ENCODE measurements at regions not wholly inside any gene's neighbourhood (a gene's known extent, or its start where the extent isn't known, plus 50 kb on each side); places are given as distances from the start of the nearest gene placed in this dataset.
"Not testable (repeated sequence)": the region's sequence is repeated elsewhere in the genome, so short reads cannot be mapped to it uniquely, and the experiment has no call there.

DNA sequence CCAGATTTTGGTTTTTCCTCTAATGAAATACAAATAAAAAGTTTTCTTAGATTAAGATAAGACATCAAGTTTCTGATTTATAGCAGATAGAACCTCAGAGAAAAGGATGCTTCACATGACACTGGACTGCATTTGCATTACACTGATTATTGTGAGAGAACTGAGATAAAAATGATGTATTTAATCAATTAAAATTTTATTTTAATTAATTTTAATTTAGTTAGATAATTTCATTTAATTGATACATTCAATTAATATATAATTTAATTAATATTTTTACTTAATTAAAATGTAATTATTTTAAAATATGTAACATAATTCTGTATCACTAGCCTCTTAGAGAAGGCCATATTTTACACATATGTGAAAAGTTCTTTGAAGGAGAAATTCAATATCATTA, 759.4 kb downstream of the TTLL7 start:
- DNase-seq (ENCODE audit: low read depth in 2 of 2): not testable (repeated sequence)

DNA sequence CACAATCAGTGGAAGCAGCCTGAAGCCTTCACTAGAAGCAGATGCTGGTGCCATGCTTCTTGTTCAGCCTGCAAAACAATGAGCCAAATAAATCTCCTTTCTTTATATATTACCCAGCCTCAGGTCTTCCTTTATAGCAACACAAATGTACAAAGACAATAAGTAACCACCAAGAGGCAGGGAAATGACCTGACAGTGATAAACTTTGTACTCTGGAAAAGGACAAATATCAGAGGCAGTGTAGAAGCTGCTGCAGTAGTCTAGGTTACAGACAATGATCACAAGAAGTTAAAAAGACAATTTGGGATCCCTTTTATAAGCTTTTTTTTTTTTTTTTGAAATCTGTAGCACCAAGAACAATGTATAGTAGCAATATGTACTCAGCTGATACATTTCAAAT, 760.3 kb downstream of the TTLL7 start:
- DNase-seq (ENCODE audit: low read depth in 2 of 2): not testable (repeated sequence)

DNA sequence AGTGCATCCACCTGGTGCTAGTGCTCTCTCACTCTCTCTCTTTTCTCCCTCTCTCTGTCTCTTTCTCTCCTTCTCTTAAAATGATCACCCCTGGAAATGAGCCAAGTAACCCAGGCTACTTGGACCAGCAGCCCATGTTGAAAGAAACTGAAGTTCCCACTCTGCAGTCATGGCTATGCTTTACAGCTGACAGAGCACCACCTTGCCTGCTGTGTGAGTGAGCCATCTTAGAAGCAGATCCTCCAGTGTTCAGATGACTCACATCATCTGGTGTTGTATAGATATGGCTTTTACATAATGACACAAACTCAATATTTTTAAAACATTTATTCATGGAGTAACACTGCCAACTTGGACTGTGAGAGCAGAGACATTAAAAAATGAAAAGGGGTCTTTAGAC, 779.1 kb downstream of the TTLL7 start:
- DNase-seq (ENCODE audit: low read depth in 2 of 2): not testable (repeated sequence)

DNA sequence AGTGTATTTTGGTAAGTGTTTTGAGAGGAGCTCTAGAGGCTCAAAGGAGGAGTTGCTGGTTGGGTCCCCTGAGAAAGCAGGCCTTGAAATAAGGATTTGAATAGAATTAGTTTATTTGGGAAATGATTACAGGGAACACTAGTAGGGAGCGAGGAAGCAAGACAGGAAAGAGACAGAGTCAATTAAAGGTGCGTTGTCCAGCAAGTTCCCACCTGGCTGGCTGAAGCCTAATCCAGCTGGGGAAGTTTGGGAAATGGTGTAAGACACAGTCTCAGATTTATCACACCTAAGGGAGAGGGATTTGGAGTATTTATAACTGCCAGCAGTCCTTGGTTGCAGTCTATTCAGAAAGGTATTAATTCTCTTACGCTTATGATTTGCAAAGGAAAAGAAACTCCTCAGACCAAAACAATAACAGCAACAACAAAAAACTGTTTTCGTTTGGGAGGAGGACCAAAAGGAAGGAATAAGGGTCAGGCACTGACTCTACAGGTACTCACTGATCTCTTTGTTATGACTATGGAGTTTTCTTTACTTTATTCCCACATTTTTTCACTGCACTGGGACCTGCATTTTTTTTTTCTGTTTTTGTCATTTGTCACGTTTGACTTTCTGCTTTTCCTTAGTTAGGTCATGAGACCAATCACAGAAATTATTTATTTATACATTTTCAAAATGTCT, 780.8 kb downstream of the TTLL7 start:
- DNase-seq (ENCODE audit: low read depth in 2 of 2): not testable (repeated sequence)

DNA sequence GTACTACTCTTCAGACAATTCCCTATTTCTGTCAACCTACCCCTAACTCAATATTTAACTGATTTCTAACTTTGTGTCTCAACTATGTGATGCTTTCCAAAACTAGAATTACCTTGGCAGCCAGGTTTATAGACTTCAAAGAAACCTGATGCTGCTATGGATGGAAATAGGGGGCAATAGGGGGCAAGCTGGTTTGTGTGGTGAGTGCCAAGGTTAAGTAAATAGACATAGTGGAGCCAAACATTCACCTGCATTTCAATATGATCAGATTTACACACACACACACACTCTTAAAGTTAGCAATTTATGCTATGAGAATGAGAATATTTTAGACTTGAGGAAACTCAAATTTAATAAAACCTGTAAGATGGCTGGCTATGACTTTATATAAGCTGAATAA, 784.6 kb downstream of the TTLL7 start:
- DNase-seq (ENCODE audit: low read depth in 2 of 2): not testable (repeated sequence)

DNA sequence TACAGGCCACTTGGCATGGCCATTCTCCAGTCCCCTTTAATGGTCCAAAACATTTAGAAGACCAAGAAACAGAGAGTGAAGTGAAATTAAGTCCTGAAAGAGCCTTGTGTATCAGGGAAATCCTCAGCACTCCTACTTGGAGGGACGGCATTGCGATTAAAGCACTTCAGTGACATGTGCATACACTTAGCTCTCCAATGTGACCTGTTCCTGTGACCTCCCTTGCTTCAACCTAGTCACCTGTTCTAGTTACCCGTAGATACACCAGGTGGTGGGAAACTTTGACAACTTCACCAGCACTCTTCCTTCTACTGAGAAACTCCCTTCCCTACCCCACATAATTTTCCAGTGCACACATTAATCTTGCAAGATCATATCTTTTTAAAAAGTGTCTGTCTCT, 785.3 kb downstream of the TTLL7 start:
- DNase-seq (ENCODE audit: low read depth in 2 of 2): not testable (repeated sequence)

- DNase-seq (ENCODE audit: low read depth in 2 of 2): not testable (repeated sequence)
Observed at GRCh38 chr1:83212033-83212432, 786.9 kb downstream of the TTLL7 start.

GRCh38 chr1:83208540-83208939, 790.4 kb downstream of the TTLL7 start:
- DNase-seq (ENCODE audit: low read depth in 2 of 2): not testable (repeated sequence)

- not testable (repeated sequence) for DNase-seq (ENCODE audit: low read depth in 2 of 2)
Observed at GRCh38 chr1:83194610-83195009, 804.3 kb downstream of the TTLL7 start.

DNA sequence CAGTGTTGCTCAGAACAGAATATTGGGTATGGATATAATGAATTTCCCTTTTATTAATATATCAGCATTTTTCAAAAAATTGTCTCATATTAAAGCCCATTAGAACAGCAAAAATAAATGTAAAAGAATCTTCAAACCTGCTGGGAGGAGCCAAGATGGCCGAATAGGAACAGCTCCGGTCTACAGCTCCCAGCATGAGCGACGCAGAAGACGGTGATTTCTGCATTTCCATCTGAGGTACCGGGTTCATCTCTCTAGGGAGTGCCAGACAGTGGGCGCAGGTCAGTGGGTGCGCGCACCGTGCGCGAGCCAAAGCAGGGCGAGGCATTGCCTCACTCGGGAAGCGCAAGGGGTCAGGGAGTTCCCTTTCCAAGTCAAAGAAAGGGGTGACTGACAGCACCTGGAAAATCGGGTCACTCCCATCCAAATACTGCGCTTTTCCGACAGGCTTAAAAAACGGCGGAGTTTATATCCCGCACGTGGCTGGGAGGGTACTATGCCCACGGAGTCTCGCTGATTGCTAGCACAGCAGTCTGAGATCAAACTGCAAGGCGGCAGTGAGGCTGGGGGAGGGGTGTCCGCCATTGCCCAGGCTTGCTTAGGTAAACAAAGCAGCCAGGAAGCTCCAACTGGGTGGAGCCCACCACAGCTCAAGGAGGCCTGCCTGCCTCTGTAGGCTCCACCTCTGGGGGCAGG, 816.8 kb downstream of the TTLL7 start:
- DNase-seq (ENCODE audit: low read depth in 2 of 2): not testable (repeated sequence)

- DNase-seq (ENCODE audit: low read depth in 2 of 2): not testable (repeated sequence)
Observed at GRCh38 chr1:83180621-83181020, 818.3 kb downstream of the TTLL7 start.

DNA sequence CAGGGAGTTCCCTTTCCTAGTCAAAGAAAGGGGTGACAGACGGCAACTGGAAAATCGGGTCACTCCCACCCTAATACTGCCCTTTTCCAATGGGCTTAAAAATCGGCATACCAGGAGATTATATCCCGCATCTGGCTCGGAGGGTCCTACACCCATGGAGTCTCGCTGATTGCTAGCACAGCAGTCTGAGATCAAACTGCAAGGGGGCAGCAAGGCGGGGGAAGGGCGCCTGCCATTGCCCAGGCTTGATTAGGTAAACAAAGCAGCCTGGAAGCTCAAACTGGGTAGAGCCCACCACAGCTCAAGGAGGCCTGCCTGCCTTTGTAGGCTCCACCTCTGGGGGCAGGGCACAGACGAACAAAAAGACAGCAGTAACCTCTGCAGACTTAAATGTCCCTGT, 831.3 kb downstream of the TTLL7 start:
- DNase-seq (ENCODE audit: low read depth in 2 of 2): not testable (repeated sequence)

GRCh38 chr1:83163879-83164475, 835.0 kb downstream of the TTLL7 start:
- DNase-seq (ENCODE audit: low read depth in 2 of 2): not testable (repeated sequence)

DNA sequence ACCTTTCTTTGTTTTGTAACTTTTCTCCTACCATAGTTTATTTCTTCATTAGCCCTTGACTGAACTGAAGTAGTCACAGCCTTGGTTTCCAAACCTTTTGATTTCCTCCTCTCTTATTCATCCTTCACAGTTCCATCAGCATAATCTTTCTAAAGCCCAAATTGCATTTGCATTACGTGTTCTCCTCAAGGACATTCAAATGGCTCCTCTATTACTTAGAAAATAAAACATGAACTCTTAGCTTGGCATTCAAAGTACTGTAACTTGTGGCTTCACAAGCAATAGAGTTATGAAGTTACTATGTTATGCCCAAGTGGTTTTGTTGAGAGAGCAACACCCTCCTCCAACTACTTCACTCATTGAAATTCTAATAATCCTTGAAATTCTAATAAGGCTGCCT, 840.0 kb downstream of the TTLL7 start:
- not testable (repeated sequence) for DNase-seq (ENCODE audit: low read depth in 2 of 2)

GRCh38 chr1:83154306-83154705, 844.6 kb downstream of the TTLL7 start:
- not testable (repeated sequence) for DNase-seq (ENCODE audit: low read depth in 2 of 2)

- not testable (repeated sequence) for DNase-seq (ENCODE audit: low read depth in 2 of 2)
Observed at GRCh38 chr1:83151167-83151898, 847.6 kb downstream of the TTLL7 start.

DNA sequence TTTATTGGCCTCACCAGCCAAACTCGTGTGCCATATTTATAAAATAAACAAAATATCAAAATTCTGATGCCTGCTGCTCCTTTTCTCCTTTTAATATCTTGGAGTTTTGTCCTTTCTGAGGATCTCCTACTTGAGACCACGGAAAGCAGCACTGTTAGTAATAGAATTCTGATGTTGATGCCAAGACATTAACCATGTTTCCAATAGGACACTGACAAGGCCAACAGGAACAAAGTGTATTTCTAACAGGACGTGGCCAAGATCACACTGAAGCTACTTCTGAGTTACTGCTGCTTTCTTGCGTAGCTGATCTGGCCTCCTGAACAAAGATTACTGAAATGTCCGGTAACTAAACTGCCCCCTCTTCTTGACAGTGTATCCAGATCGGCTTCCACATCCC, 848.5 kb downstream of the TTLL7 start:
- not testable (repeated sequence) for DNase-seq (ENCODE audit: low read depth in 2 of 2)

GRCh38 chr1:83145820-83146219, 853.1 kb downstream of the TTLL7 start:
- not testable (repeated sequence) for DNase-seq (ENCODE audit: low read depth in 2 of 2)

DNA sequence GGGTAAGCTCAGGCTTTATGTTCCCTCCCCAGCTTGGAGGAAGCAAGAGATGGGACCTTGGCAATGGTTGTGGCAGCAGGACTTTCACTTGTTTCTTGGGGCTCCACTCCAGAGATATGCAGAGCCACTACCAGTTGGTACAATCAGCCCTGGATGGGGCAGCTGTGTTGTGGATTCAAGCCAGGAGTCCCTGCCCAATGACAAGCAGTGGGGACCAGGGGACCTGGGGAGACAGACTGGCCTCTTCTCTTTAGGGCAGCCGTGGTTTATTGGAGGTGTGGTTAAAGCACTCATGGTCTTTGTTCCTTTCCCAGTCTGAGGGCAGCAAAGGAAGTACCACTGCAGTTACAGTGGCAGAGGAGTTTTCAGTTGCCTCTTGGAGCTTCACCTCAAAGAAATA, 856.1 kb downstream of the TTLL7 start:
- not testable (repeated sequence) for DNase-seq (ENCODE audit: low read depth in 2 of 2)

GRCh38 chr1:83135524-83136157, 863.3 kb downstream of the TTLL7 start:
- not testable (repeated sequence) for DNase-seq (ENCODE audit: low read depth in 2 of 2)

DNA sequence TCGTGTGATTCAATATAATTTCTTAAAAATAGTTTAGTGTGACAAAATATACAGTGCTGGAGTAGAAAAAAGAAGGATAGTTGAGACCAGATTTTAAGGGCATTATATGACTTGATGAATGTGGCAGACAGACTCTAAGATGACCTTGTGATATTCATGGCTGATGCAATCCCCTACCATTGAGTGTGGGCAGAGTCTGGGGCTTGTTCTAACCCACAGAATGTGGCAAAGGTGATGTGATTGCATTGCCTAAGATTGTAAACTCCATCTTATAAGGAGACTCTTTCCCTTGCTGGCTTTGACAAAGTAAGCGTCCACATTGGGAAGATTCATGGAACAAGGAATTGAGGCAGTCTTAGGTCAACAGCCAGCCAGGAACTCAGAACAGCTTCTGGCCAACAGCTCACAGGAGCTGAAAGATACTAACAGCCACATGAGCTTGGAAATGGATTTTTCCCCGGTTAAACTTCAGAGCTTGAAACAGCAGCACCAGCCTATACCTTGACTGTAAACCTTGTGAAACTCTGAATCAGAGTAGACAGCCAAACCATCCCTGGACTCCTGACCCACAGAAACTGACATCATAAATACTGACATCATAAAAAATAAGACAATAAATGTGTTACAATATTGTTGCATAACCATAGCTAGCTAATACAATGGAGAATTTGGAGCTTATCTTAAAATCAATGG, 864.5 kb downstream of the TTLL7 start:
- not testable (repeated sequence) for DNase-seq (ENCODE audit: low read depth in 2 of 2)

Measured in stimulated activated CD4-positive, alpha-beta T cell treated with anti-CD3 and anti-CD28 coated beads, Interleukin-1b, Interleukin-23, amount 100 ng/mL, for 1 hour (primary cell).